ENCODE measurements at regions not wholly inside any gene's neighbourhood (a gene's known extent, or its start where the extent isn't known, plus 50 kb on each side); places are given as distances from the start of the nearest gene placed in this dataset.

DNA sequence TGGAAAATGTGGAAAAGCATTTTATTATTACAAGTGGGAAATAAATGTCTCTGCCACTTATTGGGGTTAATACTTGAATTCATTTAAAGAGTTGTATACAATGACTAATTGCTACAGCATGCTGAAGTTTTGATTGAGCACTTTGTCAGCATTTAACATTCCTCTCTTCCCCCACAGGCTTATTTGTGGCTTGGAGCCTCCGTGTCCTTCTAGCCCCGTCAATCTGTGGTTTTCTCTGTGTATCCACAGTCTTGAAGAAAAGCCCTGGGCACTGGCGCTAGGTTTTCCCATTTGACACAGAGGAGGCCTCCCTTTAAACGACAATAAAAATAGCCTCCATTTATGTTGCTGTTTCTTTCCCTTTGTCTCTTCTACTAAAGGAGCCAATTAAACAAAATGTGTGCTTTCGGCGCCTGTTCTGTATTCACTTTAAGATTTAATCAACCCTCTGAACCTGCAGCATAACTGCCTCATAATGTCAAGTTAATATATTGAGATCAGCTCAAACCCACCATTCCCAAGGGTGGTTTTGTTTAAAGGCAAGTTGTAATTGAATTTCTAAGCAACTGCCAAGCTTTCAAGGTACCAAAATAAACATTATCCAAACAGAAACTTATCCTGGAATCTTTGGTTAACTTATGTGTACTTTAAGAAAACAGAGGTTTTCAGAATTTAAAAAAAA is 92.9 kb upstream of the ADRA1D start:
- H3K4me2 ChIP-seq (ENCODE audit: low read length) = no peak overlapping the region

GRCh38 chr20:4335722-4336121 is 86.6 kb upstream of the ADRA1D start:
- Histone ChIP-seq H3K27ac (ENCODE audit: low read depth, low read length, poor library complexity, severe bottlenecking) (no peak overlapping the region), H3K9me3 (ENCODE audit: low read length) (no peaks in the 10 kb centered on the region), H4K20me1 (ENCODE audit: insufficient read depth, low read length) (no peaks in the 10 kb centered on the region), H3K4me1 (ENCODE audit: insufficient read depth, low read length, severe bottlenecking) (no peaks in the 10 kb centered on the region), H3K9me2 (ENCODE audit: low read depth, low read length) (no peaks in the 10 kb centered on the region), H2AFZ (ENCODE audit: low read length) (no peak overlapping the region), H3K4me2 (ENCODE audit: low read length) (no peak overlapping the region), H3K36me3 (ENCODE audit: insufficient read depth, low read length) (no peaks in the 10 kb centered on the region), H3K79me2 (ENCODE audit: insufficient read depth, low read length) (no peaks in the 10 kb centered on the region), H3K9ac (ENCODE audit: low read length) (no peak overlapping the region), H3F3A (ENCODE audit: insufficient read depth, low read length) (no peaks in the 10 kb centered on the region), H3K27me3 (ENCODE audit: insufficient read depth, low read length) (no peaks in the 10 kb centered on the region), H3K4me3 (ENCODE audit: low read depth, low read length, poor library complexity, severe bottlenecking) (no peak overlapping the region)
- TF ChIP-seq, protein P1, sequence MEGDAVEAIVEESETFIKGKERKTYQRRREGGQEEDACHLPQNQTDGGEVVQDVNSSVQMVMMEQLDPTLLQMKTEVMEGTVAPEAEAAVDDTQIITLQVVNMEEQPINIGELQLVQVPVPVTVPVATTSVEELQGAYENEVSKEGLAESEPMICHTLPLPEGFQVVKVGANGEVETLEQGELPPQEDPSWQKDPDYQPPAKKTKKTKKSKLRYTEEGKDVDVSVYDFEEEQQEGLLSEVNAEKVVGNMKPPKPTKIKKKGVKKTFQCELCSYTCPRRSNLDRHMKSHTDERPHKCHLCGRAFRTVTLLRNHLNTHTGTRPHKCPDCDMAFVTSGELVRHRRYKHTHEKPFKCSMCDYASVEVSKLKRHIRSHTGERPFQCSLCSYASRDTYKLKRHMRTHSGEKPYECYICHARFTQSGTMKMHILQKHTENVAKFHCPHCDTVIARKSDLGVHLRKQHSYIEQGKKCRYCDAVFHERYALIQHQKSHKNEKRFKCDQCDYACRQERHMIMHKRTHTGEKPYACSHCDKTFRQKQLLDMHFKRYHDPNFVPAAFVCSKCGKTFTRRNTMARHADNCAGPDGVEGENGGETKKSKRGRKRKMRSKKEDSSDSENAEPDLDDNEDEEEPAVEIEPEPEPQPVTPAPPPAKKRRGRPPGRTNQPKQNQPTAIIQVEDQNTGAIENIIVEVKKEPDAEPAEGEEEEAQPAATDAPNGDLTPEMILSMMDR (IDR thresholded peaks at IDR 0.05; ENCODE audit: low read length) = no peak
- no peak for TF ChIP-seq EZH2 (IDR thresholded peaks at IDR 0.05; ENCODE audit: borderline replicate concordance, low read length)

More for the DNA sequence above, 92.9 kb upstream of the ADRA1D start:
- Histone ChIP-seq H3K27ac (ENCODE audit: low read depth, low read length, poor library complexity, severe bottlenecking) (no peak overlapping the region), H3K9me3 (ENCODE audit: low read length) (no peaks in the 10 kb centered on the region), H3K79me2 (ENCODE audit: insufficient read depth, low read length) (no peaks in the 10 kb centered on the region), H3K36me3 (ENCODE audit: insufficient read depth, low read length) (no peaks in the 10 kb centered on the region), H3K4me1 (ENCODE audit: insufficient read depth, low read length, severe bottlenecking) (no peaks in the 10 kb centered on the region), H3F3A (ENCODE audit: insufficient read depth, low read length) (no peaks in the 10 kb centered on the region), H3K9me2 (ENCODE audit: low read depth, low read length) (no peaks in the 10 kb centered on the region), H3K4me3 (ENCODE audit: low read depth, low read length, poor library complexity, severe bottlenecking) (no peak overlapping the region), H2AFZ (ENCODE audit: low read length) (no peak overlapping the region), H3K27me3 (ENCODE audit: insufficient read depth, low read length) (no peaks in the 10 kb centered on the region), H3K9ac (ENCODE audit: low read length) (no peak overlapping the region), H4K20me1 (ENCODE audit: insufficient read depth, low read length) (no peaks in the 10 kb centered on the region)
- TF ChIP-seq, protein P1 (IDR thresholded peaks at IDR 0.05; ENCODE audit: low read length) = no peak
- TF ChIP-seq EZH2 (IDR thresholded peaks at IDR 0.05; ENCODE audit: borderline replicate concordance, low read length) = no peak

DNA sequence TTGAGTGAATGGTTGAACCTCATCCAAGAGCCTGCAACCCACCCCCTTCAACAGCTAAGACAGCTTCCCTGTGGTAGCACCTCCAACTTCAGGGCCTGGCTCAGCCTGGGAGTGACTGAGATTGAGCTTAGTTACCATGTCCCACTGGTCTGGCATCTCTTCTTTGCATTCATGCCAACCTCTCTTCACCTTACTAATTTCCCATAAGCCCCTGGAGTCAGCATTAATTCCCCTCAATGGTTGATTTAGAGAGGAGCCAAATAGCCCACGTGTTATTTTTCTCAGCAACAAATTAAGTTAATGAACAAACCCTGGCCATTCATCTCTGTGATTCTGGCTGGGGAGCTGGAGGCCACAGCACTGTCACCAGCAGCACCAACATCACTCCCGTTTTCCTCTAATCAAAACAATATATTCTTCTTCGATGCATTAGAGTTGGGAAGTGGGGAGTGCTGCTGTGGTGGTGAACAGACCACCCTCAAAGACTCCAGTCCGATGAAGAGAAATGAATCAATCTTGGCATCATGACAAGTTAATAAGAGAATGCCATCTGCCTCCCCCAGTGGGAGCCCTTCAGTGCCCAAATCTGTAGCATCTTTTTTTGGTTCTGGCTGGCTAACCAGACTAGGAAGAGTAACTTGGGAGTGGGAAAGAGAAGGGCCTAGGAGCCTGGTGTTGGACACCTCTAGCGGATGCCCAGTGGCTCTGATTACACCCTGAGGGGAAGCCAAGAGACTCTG is 83.2 kb upstream of the ADRA1D start:
- Histone ChIP-seq H2AFZ (ENCODE audit: low read length) (no peak overlapping the region), H3K36me3 (ENCODE audit: insufficient read depth, low read length) (no peaks in the 10 kb centered on the region), H3K79me2 (ENCODE audit: insufficient read depth, low read length) (no peaks in the 10 kb centered on the region), H3K9me2 (ENCODE audit: low read depth, low read length) (no peaks in the 10 kb centered on the region), H3K27me3 (ENCODE audit: insufficient read depth, low read length) (no peaks in the 10 kb centered on the region), H3K4me1 (ENCODE audit: insufficient read depth, low read length, severe bottlenecking) (no peaks in the 10 kb centered on the region), H3K27ac (ENCODE audit: low read depth, low read length, poor library complexity, severe bottlenecking) (no peak overlapping the region), H3K4me3 (ENCODE audit: low read depth, low read length, poor library complexity, severe bottlenecking) (no peak overlapping the region), H3K9me3 (ENCODE audit: low read length) (no peaks in the 10 kb centered on the region), H3K4me2 (ENCODE audit: low read length) (no peak overlapping the region), H3K9ac (ENCODE audit: low read length) (no peak overlapping the region), H4K20me1 (ENCODE audit: insufficient read depth, low read length) (no peaks in the 10 kb centered on the region), H3F3A (ENCODE audit: insufficient read depth, low read length) (no peaks in the 10 kb centered on the region)
- TF ChIP-seq EZH2 (IDR thresholded peaks at IDR 0.05; ENCODE audit: borderline replicate concordance, low read length) = no peak
- TF ChIP-seq, protein P1 (IDR thresholded peaks at IDR 0.05; ENCODE audit: low read length) = no peak
